CD14-positive monocyte (primary cell): ENCODE measurements at regions not wholly inside any gene's neighbourhood (a gene's known extent, or its start where the extent isn't known, plus 50 kb on each side); places are given as distances from the start of the nearest gene placed in this dataset.
"Not testable (repeated sequence)": the region's sequence is repeated elsewhere in the genome, so short reads cannot be mapped to it uniquely, and the experiment has no call there.

ENCODE experiments used
- DNase-seq, 3 donors: peaks; one replicate each; pipeline ENCODE4 v3.0.0-alpha.2; 2011 to 2022
- H2AFZ ChIP-seq: 2 replicates; pipeline ENCODE4 v1.6.0; 2012; ENCODE audit warnings: mild to moderate bottlenecking, low read depth, low read length, inconsistent platforms; ENCODE audit not compliant: insufficient read depth, poor library complexity, severe bottlenecking
- H3K27ac ChIP-seq, 2 donors: 1 replicate in 1 of 2; 2 replicates in 1 of 2; pipeline ENCODE4 v1.5.1; 2012 to 2013; ENCODE audit warnings: low read length in 2 of 2, control low read depth in 1 of 2, inconsistent platforms in 1 of 2, low read depth in 1 of 2, mild to moderate bottlenecking in 1 of 2
- H3K27me3 ChIP-seq, 2 donors: one replicate each; pipeline versions ENCODE4 v1.6.0 to v1.6.1; 2011 to 2013; ENCODE audit warnings: low read length in 2 of 2; ENCODE audit not compliant: control insufficient read depth in 2 of 2, insufficient read depth in 2 of 2
- H3K36me3 ChIP-seq, 2 donors: replicated peaks in 1 of 2; 1 replicate in 1 of 2; 2 replicates in 1 of 2; pipeline versions ENCODE4 v1.5.1 to v1.6.1; 2012 to 2013; ENCODE audit warnings: low read length in 2 of 2, control low read depth in 1 of 2, inconsistent platforms in 1 of 2, mild to moderate bottlenecking in 1 of 2; ENCODE audit not compliant: insufficient read depth in 2 of 2, control insufficient read depth in 1 of 2
- H3K4me1 ChIP-seq, 2 donors: 1 replicate in 1 of 2; 2 replicates in 1 of 2; pipeline versions ENCODE4 v1.5.1 to v1.6.1; 2012 to 2013; ENCODE audit warnings: low read length in 2 of 2, control low read depth in 1 of 2, inconsistent platforms in 1 of 2, mild to moderate bottlenecking in 1 of 2, moderate library complexity in 1 of 2; ENCODE audit not compliant: insufficient read depth in 2 of 2, control insufficient read depth in 1 of 2
- H3K4me2 ChIP-seq: replicated peaks from 2 replicates; pipeline ENCODE3; 2012; ENCODE audit warnings: low read length, moderate library complexity, mild to moderate bottlenecking; ENCODE audit not compliant: poor library complexity, severe bottlenecking; ENCODE audit errors: extremely low read depth
- H3K4me3 ChIP-seq, 3 experiments: fragments of 200-600 bp in 1 of 3; sonication (generic) in 1 of 3; replicated peaks in 1 of 3; 1 replicate in 2 of 3; 2 replicates in 1 of 3; pipeline ENCODE4 v1.5.1; 2011 to 2013; ENCODE audit warnings: low read length in 3 of 3, mild to moderate bottlenecking in 3 of 3, control low read depth in 2 of 3, low read depth in 2 of 3, inconsistent platforms in 1 of 3, moderate library complexity in 1 of 3
- H3K79me2 ChIP-seq: 2 replicates; pipeline ENCODE4 v1.6.0; 2012; ENCODE audit warnings: mild to moderate bottlenecking, control low read depth, inconsistent platforms, low read length, moderate library complexity; ENCODE audit not compliant: insufficient read depth
- H3K9ac ChIP-seq: 2 replicates; pipeline ENCODE4 v1.6.0; 2017; ENCODE audit warnings: low read length, mild to moderate bottlenecking; ENCODE audit not compliant: insufficient read depth, poor library complexity, severe bottlenecking
- H3K9me3 ChIP-seq, 2 donors: replicated peaks in 1 of 2; 1 replicate in 1 of 2; 2 replicates in 1 of 2; pipeline versions ENCODE4 v1.5.1 to v1.6.1; 2012 to 2013; ENCODE audit warnings: low read length in 2 of 2, control low read depth in 1 of 2; ENCODE audit not compliant: control insufficient read depth in 1 of 2, insufficient read depth in 1 of 2
- H4K20me1 ChIP-seq: 2 replicates; pipeline ENCODE4 v1.6.0; 2012; ENCODE audit warnings: mild to moderate bottlenecking, low read length, control low read depth, moderate library complexity; ENCODE audit not compliant: insufficient read depth
- H3K27ac Mint-ChIP-seq, 7 donors: one replicate each; pipeline ENCODE4 v1.8.0; 2020; ENCODE audit warnings: mild to moderate bottlenecking in 7 of 7, mixed read lengths in 7 of 7, moderate library complexity in 6 of 7, inconsistent platforms in 2 of 7
- H3K27me3 Mint-ChIP-seq, 3 donors: one replicate each; pipeline ENCODE4 v1.8.0; 2021 to 2022; ENCODE audit warnings: low read depth in 3 of 3, mild to moderate bottlenecking in 3 of 3, mixed read lengths in 3 of 3, moderate library complexity in 3 of 3, inconsistent platforms in 1 of 3
- H3K36me3 Mint-ChIP-seq, 2 donors: one replicate each; pipeline ENCODE4 v1.8.0; 2020; ENCODE audit warnings: mixed read lengths in 2 of 2, inconsistent platforms in 1 of 2, mild to moderate bottlenecking in 1 of 2
- H3K4me1 Mint-ChIP-seq: one replicate; pipeline ENCODE4 v1.8.0; 2020; ENCODE audit warnings: mild to moderate bottlenecking, mixed read lengths
- H3K4me3 Mint-ChIP-seq, 2 donors: one replicate each; pipeline ENCODE4 v1.8.0; 2020; ENCODE audit warnings: mild to moderate bottlenecking in 2 of 2, mixed read lengths in 2 of 2, moderate library complexity in 1 of 2
- H3K9me3 Mint-ChIP-seq, 7 donors: one replicate each; pipeline ENCODE4 v1.8.0; 2020 to 2022; ENCODE audit warnings: mixed read lengths in 7 of 7, mild to moderate bottlenecking in 6 of 7, moderate library complexity in 6 of 7, inconsistent platforms in 2 of 7
- WGBS: methylation state at CpG from one replicate; pipeline ENCODE4 v1.1.5; 2013; ENCODE audit warnings: missing lambda C conversion rate; ENCODE audit not compliant: insufficient coverage; 5-methylcytosine and 5-hydroxymethylcytosine counted together
- intact Hi-C, 2 donors: fragments of 100-400 bp; cut with micrococcal nuclease; formaldehyde crosslinking; loops; one replicate each; pipeline versions ENCODE4 v1.15.0 to v1.15.1; 2023

- H3K4me2 ChIP-seq, H3K4me3 Mint-ChIP-seq, H2AFZ ChIP-seq, intact Hi-C loops, H3K27me3 Mint-ChIP-seq, H3K4me3 ChIP-seq, H3K79me2 ChIP-seq, H4K20me1 ChIP-seq, H3K9me3 Mint-ChIP-seq, H3K27me3 ChIP-seq, H3K9me3 ChIP-seq, H3K9ac ChIP-seq, H3K36me3 ChIP-seq, H3K36me3 Mint-ChIP-seq: not testable (repeated sequence)
- peak overlapping the region; percentile 44 to 48 for H3K27ac ChIP-seq
- Mint-ChIP-seq H3K4me1 (peaks cover 18% of the 10 kb centered on the region), H3K27ac (peak overlapping the region; percentile 74 to 90 (median 85))
- DNase-seq = peak; percentile 68 to 81 (median 79)
- no CpG with 5 or more reads among the region's 2 CpGs for WGBS
- H3K4me1 ChIP-seq = peaks cover 23 to 35% of the 10 kb centered on the region in 2 donors
Observed at GRCh38 chr1:121092329-121092968, 91.7 kb downstream of the FAM72B start.

DNA sequence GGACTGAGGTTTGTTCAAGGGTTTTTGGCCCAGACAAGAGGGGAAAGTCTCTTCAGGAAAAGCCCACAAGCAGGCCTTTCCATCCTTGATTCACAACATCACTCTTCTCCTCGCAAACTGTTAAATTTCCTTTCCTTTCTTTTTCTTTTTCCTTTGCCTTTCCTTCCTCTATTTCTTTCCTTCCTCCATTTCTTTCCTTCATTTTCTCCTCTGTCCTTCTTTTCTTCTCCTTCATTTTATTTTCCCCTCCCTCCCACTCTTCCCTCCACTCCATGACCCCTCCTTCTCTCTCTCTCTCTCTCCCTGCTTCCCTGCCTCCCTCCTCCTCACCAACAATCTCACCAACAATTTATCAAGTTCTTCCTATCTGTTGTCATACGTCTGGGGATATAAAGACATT is 89.1 kb downstream of the FAM72B start:
- H3K4me3 ChIP-seq, H3K9me3 ChIP-seq, H3K79me2 ChIP-seq, H4K20me1 ChIP-seq, H3K27me3 Mint-ChIP-seq, H3K27ac ChIP-seq, H3K36me3 ChIP-seq, H3K9me3 Mint-ChIP-seq, H3K4me3 Mint-ChIP-seq, H2AFZ ChIP-seq, H3K4me2 ChIP-seq, DNase-seq, H3K9ac ChIP-seq, H3K27me3 ChIP-seq, H3K36me3 Mint-ChIP-seq, intact Hi-C loops: not testable (repeated sequence)
- Mint-ChIP-seq H3K4me1 (peaks cover 14% of the 10 kb centered on the region), H3K27ac (peak overlapping the region in 4 of 7 donors; percentile 22 to 81 (median 50))
- whole genome bisulfite sequencing = no CpG with 5 or more reads among the region's 2 CpGs
- peaks cover 26 to 35% of the 10 kb centered on the region in 2 donors for H3K4me1 ChIP-seq
